ENCODE measurements at regions not wholly inside any gene's neighbourhood (a gene's known extent, or its start where the extent isn't known, plus 50 kb on each side); places are given as distances from the start of the nearest gene placed in this dataset.

DNA sequence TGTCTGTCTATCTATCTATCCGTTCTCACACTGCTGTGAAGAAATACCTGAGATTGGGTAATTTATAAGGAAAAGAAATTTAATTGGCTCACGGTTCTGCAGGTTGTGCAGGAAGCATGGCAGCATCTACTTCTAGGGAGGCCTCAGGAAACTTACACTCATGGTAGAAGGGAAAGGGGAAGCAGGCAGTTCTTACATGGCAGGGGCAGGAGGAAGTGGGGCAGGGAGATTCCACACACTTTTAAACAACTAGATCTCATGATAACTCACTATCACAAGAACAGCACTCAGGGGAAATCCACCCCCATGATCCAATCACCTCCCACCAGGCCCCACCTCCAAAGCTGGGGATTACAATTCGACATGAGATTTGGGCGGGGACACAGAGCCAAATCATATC lies 105.3 kb downstream of the SLC10A2 start:
- no peak for DNase-seq (ENCODE audit: low spot score)
- TF ChIP-seq CTCF (IDR thresholded peaks at IDR 0.05; ENCODE audit: borderline replicate concordance, control extremely low read depth, extremely low read depth, insufficient read depth, missing control alignments): no peak
- in situ Hi-C loops (cut with MboI; ENCODE audit: low sequenced_read_pairs, unreplicated experiment): no loop called here

GRCh38 chr13:102956449-102956848 lies 109.8 kb downstream of the SLC10A2 start:
- no peak for DNase-seq (ENCODE audit: low spot score)
- in situ Hi-C loops (cut with MboI; ENCODE audit: low sequenced_read_pairs, unreplicated experiment): no loop called here
- TF ChIP-seq CTCF (IDR thresholded peaks at IDR 0.05; ENCODE audit: borderline replicate concordance, control extremely low read depth, extremely low read depth, insufficient read depth, missing control alignments): no peak

DNA sequence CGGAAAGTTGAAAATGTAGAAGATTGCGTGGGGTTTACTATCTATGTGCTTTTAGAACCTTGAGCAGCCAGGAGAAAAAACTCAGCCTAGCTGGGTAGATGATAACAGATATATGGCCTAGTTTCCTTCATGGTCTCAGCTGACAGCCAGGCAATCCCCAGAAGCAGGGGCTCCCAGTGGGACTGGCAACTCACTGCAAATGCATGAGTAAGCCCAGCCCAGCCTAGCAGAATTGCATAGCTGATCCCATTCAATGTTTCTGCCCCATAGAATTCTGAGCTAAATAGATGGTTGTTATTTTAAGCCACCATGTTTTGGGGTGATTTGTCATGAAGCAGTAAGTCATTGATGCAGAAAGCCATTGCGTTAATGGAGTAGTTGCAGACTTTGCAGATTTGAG lies 108.5 kb downstream of the ERCC5 start:
- in situ Hi-C loops (cut with MboI; ENCODE audit: low sequenced_read_pairs, unreplicated experiment): no loop called here
- no peak for TF ChIP-seq CTCF (IDR thresholded peaks at IDR 0.05; ENCODE audit: borderline replicate concordance, control extremely low read depth, extremely low read depth, insufficient read depth, missing control alignments)
- no peak for DNase-seq (ENCODE audit: low spot score)

DNA sequence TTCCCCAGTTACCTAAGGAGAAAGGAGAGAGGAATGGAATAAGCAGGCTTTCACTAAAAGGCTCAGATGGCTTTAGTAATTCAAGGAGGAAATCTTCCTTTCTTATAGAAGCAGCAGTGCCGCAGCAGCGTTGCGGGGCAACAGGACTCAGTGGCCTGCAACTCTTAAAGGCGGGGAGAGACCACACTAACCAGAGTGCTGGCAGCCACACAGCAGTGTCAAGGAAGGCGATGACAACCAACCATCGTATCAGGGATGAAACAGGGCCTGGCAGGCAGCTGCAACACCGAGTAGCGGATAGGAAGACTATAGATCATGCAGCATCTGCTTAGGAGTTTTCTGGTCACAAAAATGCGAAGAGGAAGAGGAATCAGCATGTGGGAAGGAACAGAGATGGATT lies 106.0 kb downstream of the ERCC5 start:
- TF ChIP-seq CTCF (IDR thresholded peaks at IDR 0.05; ENCODE audit: borderline replicate concordance, control extremely low read depth, extremely low read depth, insufficient read depth, missing control alignments): no peak
- no peak for DNase-seq (ENCODE audit: low spot score)
- in situ Hi-C loops (cut with MboI; ENCODE audit: low sequenced_read_pairs, unreplicated experiment): no loop called here

- in situ Hi-C loops (cut with MboI; ENCODE audit: low sequenced_read_pairs, unreplicated experiment): no loop called here
- DNase-seq (ENCODE audit: low spot score): no peak
- TF ChIP-seq CTCF (IDR thresholded peaks at IDR 0.05; ENCODE audit: borderline replicate concordance, control extremely low read depth, extremely low read depth, insufficient read depth, missing control alignments): no peak
Observed at GRCh38 chr13:102947745-102948405, 102.0 kb downstream of the ERCC5 start.

DNA sequence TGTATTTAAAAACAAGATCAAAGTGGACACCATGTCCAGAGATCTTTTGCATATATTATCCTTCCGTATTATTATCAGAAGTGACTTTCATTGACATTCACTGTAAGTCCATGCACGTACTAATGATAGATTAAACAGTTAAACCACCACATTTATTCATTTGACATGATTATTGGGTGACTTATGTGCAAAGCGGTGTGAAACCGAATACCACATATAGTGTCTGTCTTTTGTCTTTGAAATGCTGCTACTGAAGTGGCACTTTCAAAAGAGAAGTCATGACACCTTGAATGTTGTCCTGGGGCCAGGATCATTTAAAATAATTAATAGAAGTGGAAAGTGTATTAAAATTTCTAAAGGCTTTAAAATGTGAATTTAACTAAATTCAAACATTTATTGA lies 100.1 kb downstream of the ERCC5 start:
- DNase-seq (ENCODE audit: low spot score): no peak
- no peak for TF ChIP-seq CTCF (IDR thresholded peaks at IDR 0.05; ENCODE audit: borderline replicate concordance, control extremely low read depth, extremely low read depth, insufficient read depth, missing control alignments)
- in situ Hi-C loops (cut with MboI; ENCODE audit: low sequenced_read_pairs, unreplicated experiment): no loop called here
